GM12873 (cell line): ENCODE measurements at regions not wholly inside any gene's neighbourhood (a gene's known extent, or its start where the extent isn't known, plus 50 kb on each side); places are given as distances from the start of the nearest gene placed in this dataset.

Source experiments
- TF ChIP-seq, protein P1 (sequence below): IDR thresholded peaks from 2 replicates; pipeline ENCODE4 v1.5.1; 2012; ENCODE audit warnings: low read depth, mild to moderate bottlenecking, moderate library complexity, low read length, control low read depth; ENCODE audit not compliant: insufficient read depth; ENCODE audit errors: missing control alignments

GRCh38 chr2:239651859-239652258 lies 251.0 kb upstream of the HDAC4 start:
- TF ChIP-seq, protein P1, sequence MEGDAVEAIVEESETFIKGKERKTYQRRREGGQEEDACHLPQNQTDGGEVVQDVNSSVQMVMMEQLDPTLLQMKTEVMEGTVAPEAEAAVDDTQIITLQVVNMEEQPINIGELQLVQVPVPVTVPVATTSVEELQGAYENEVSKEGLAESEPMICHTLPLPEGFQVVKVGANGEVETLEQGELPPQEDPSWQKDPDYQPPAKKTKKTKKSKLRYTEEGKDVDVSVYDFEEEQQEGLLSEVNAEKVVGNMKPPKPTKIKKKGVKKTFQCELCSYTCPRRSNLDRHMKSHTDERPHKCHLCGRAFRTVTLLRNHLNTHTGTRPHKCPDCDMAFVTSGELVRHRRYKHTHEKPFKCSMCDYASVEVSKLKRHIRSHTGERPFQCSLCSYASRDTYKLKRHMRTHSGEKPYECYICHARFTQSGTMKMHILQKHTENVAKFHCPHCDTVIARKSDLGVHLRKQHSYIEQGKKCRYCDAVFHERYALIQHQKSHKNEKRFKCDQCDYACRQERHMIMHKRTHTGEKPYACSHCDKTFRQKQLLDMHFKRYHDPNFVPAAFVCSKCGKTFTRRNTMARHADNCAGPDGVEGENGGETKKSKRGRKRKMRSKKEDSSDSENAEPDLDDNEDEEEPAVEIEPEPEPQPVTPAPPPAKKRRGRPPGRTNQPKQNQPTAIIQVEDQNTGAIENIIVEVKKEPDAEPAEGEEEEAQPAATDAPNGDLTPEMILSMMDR: no peak

- TF ChIP-seq, protein P1: no peak
Measured at GRCh38 chr2:239650674-239651073, 249.9 kb upstream of the HDAC4 start.

DNA sequence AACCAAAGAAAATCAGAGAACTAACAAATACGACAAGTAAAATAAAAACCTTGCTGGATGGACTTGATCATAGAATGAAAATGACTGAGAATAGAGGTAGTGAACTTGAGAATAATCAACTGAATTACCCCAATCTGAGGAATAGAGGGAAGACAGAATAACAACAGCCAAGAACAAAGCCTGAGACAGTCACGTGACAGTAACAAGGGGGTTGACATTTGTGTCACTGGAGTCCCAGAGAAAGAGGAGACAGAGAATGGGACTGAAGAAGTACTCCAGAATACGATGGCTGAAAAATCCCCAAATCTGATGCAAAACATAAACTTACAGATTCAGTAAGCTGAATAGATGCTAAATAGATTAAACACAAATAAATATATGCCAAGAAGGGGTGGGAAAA lies 248.5 kb upstream of the HDAC4 start:
- TF ChIP-seq, protein P1: no peak

- TF ChIP-seq, protein P1: no peak
Measured at GRCh38 chr2:239648607-239649006, 247.8 kb upstream of the HDAC4 start.

DNA sequence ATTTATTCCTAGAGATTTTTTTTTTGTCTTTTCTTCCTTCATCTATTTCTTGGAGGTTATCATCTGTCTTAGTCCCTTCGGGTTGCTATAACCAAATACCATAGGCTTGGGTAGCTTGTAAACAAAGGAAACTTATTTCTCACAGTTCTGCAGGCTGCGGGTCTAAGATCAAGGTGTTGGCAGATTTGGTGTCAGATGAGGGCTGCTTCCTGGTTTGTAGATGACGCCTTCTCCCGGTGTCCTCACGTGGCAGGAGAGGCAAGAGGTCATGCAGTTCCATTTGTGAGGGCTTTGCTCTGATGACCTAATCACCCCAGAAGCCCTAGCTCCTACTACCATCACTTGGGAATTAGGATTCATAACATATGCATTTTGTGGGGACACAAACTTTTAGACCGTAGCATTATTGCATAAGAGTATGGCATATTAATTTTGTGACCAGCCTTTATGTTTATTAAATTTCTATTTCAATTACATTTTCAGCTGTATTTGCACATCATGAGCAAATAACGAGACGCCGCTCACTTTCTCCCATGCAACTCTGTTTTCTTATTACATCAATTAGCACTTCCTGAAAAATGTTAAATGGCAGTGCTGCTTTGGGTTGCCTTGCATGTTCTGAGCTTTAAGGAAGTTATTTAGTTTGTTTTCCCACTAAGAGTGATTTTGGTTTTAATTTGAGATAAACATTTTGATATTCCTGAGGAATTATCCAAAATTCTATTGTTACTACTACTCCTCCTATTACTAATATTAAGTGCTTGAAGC lies 246.4 kb upstream of the HDAC4 start:
- TF ChIP-seq, protein P1: no peak

- TF ChIP-seq, protein P1: no peak
Measured at GRCh38 chr2:239646184-239646583, 245.4 kb upstream of the HDAC4 start.

DNA sequence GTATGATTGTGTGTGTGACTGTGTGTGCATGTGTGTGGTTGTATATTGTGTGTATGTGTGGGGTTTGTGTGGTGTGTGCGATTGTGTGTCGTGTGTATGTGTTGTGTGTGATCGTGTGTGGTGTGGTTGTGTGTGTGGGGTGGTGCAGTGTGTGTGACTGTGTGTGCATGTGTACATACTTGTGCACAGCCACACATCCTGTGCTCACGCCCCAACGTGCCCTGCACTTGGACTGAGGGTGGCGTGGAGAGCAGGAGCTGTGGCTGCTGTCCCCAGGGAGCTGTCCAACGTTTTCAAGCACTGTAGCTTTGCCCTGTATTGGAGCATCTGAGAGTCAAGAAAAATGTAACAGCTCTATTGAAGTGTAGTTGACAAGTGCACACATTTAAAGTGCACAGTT lies 243.2 kb upstream of the HDAC4 start:
- TF ChIP-seq, protein P1: no peak
